ENCODE measurements at regions not wholly inside any gene's neighbourhood (a gene's known extent, or its start where the extent isn't known, plus 50 kb on each side); places are given as distances from the start of the nearest gene placed in this dataset.

DNA sequence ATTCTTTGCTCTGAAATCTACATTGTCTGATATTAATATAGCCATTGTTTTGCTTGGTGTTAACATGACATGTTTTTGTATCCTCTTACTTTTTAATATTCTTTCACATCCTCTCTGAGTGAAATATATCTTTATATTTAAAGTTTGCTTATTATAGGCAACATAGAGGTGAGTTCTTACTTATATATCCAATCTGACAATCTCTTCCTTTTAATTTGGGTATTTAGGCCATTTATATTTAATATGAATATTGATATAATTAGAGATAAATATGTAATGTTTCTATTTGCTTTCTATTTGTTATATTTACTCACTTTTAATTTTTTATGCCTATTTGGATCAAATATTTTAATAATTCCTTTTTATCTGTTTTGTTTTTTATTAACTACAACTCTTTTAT is 554.1 kb upstream of the SALL1 start:
- no peaks in the 10 kb centered on the region; the same call in 1 of the 2 replicates for H3K9me3 ChIP-seq (ENCODE audit: control insufficient read depth, insufficient read depth, low read length)
- H3K9ac ChIP-seq (ENCODE audit: low read depth, low read length), result no peak overlapping the region
- H3K9me1 ChIP-seq (ENCODE audit: insufficient read depth, low read length), result no peaks in the 10 kb centered on the region
- intact Hi-C loops (cut with micrococcal nuclease), result no loop called here
- no peak overlapping the region for H3K56ac ChIP-seq (ENCODE audit: extremely low read depth, insufficient read depth, low read length)
- H2BK15ac ChIP-seq (ENCODE audit: low read depth, low read length), result no peak overlapping the region
- H4K91ac ChIP-seq (ENCODE audit: insufficient read depth, low read depth, low read length), result no peak overlapping the region
- no peak overlapping the region for H4K5ac ChIP-seq (ENCODE audit: low read depth, low read length)
- TF ChIP-seq RCOR1 (IDR thresholded peaks at IDR 0.05; ENCODE audit: insufficient replicate concordance, low read length), result no peak
- no peak for TF ChIP-seq USF2 (IDR thresholded peaks at IDR 0.05; ENCODE audit: low read depth, low read length)
- TF ChIP-seq BHLHE40 (IDR thresholded peaks at IDR 0.05; ENCODE audit: low read depth, low read length), result no peak
- TF ChIP-seq MAFK (IDR thresholded peaks at IDR 0.05; ENCODE audit: low read depth, low read length), result no peak
- no peak for TF ChIP-seq ELK1 (IDR thresholded peaks at IDR 0.05; ENCODE audit: borderline replicate concordance, low read depth, low read length)
- TF ChIP-seq MAZ (IDR thresholded peaks at IDR 0.05; ENCODE audit: borderline replicate concordance, low read depth, low read length), result no peak
- no peak for TF ChIP-seq CHD1 (IDR thresholded peaks at IDR 0.05; ENCODE audit: low read depth, low read length)
- TF ChIP-seq RAD21 (IDR thresholded peaks at IDR 0.05; ENCODE audit: low read length), result no peak
- TF ChIP-seq FOS (IDR thresholded peaks at IDR 0.05; ENCODE audit: low read depth, low read length), result no peak
- TF ChIP-seq RFX5 (IDR thresholded peaks at IDR 0.05; ENCODE audit: low read depth, low read length), result no peak
- TF ChIP-seq MXI1 (IDR thresholded peaks at IDR 0.05; ENCODE audit: borderline replicate concordance, low read depth, low read length), result no peak
- no peak for TF ChIP-seq NFE2L2 (IDR thresholded peaks at IDR 0.05; ENCODE audit: low read depth, low read length)
- no peak for TF ChIP-seq CEBPB (IDR thresholded peaks at IDR 0.05; ENCODE audit: low read depth, low read length)
- TF ChIP-seq, protein P1, sequence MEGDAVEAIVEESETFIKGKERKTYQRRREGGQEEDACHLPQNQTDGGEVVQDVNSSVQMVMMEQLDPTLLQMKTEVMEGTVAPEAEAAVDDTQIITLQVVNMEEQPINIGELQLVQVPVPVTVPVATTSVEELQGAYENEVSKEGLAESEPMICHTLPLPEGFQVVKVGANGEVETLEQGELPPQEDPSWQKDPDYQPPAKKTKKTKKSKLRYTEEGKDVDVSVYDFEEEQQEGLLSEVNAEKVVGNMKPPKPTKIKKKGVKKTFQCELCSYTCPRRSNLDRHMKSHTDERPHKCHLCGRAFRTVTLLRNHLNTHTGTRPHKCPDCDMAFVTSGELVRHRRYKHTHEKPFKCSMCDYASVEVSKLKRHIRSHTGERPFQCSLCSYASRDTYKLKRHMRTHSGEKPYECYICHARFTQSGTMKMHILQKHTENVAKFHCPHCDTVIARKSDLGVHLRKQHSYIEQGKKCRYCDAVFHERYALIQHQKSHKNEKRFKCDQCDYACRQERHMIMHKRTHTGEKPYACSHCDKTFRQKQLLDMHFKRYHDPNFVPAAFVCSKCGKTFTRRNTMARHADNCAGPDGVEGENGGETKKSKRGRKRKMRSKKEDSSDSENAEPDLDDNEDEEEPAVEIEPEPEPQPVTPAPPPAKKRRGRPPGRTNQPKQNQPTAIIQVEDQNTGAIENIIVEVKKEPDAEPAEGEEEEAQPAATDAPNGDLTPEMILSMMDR (conservative IDR thresholded peaks at IDR 0.05; ENCODE audit: low read depth, low read length), result no peak
- TF ChIP-seq POLR2A (IDR thresholded peaks at IDR 0.05; ENCODE audit: low read depth, low read length), result no peak
- TF ChIP-seq SMC3 (IDR thresholded peaks at IDR 0.05; ENCODE audit: low read depth, low read length), result no peak
- H2AK9ac ChIP-seq (replicated peaks; ENCODE audit: low read depth, low read length, poor library complexity), result no peak overlapping the region
- H3K4me3 ChIP-seq (ENCODE audit: insufficient read depth, low read depth, low read length), result no peak overlapping the region
- peaks cover under 1% of the 10 kb centered on the region for H3K27me3 ChIP-seq (ENCODE audit: control insufficient read depth, insufficient read depth, low read length)
- ChIA-PET CTCF (no interaction called here), POLR2A (ENCODE audit: unreplicated experiment) (no interaction called here)
- H2AFZ ChIP-seq (replicated peaks; ENCODE audit: low read length, poor library complexity), result no peak overlapping the region
- no peak overlapping the region for H3K4ac ChIP-seq (ENCODE audit: low read depth, low read length)
- no peak overlapping the region for H3K23ac ChIP-seq (ENCODE audit: low read depth, low read length)
- ATAC-seq (ENCODE audit: low read depth), result no peak
- no peaks in the 10 kb centered on the region for H3K4me1 ChIP-seq (ENCODE audit: control insufficient read depth, insufficient read depth, low read length)
- no peak overlapping the region for H2BK120ac ChIP-seq (ENCODE audit: low read depth, low read length)
- no peak overlapping the region for H4K8ac ChIP-seq (ENCODE audit: low read depth in 2 of 2, low read length in 2 of 2)
- no peaks in the 10 kb centered on the region for H4K20me1 ChIP-seq (ENCODE audit: insufficient read depth, low read length)
- in situ Hi-C loops (cut with MboI; ENCODE audit: low sequenced_read_pairs), result no loop called here
- no peak overlapping the region for H3K18ac ChIP-seq (ENCODE audit: low read depth, low read length)
- H3K36me3 ChIP-seq (ENCODE audit: control insufficient read depth, insufficient read depth, low read length), result no peaks in the 10 kb centered on the region
- H2BK20ac ChIP-seq (ENCODE audit: low read depth, low read length), result no peak overlapping the region
- dilution Hi-C loops (cut with HindIII; ENCODE audit: low sequenced_read_pairs, unreplicated experiment), result no loop called here
- no peak overlapping the region for H3K27ac ChIP-seq (ENCODE audit: insufficient read depth, low read length)
- H3K14ac ChIP-seq (replicated peaks; ENCODE audit: low read depth, low read length), result no peak overlapping the region
- no peak overlapping the region for H3K4me2 ChIP-seq (ENCODE audit: low read depth, low read length)
- no peak overlapping the region for H2BK5ac ChIP-seq (ENCODE audit: low read depth, low read length, poor library complexity, severe bottlenecking)
- BruUV-seq (replicated peaks), result no TSS peak
- no peak overlapping the region for H2AK5ac ChIP-seq (ENCODE audit: low read depth, low read length)
- DNase-seq, result no peak
- H3K79me1 ChIP-seq (ENCODE audit: low read depth in 1 of 2, low read length in 2 of 2), result no peaks in the 10 kb centered on the region

Measured in IMR-90 (cell line).